K562 (cell line): ENCODE measurements at regions not wholly inside any gene's neighbourhood (a gene's known extent, or its start where the extent isn't known, plus 50 kb on each side); places are given as distances from the start of the nearest gene placed in this dataset.

Experiments
- ATAC-seq: fragments of 200-7000 bp; cut with Tn5 transposase; 3 replicates; pipeline ENCODE4 v1.9.1; 2020; ENCODE audit warnings: moderate library complexity
- BruUV-seq: library from RNA; stranded (reverse); fragments of 400-500 nt; replicated peaks from 2 replicates; lab custom pipeline; 2021; lab: Mats Ljungman, UMichigan
- CTCF ChIA-PET: fragments of 300-600 bp; formaldehyde crosslinking; extraction: SDS; loops from one replicate; lab custom pipeline; 2021; ENCODE audit warnings: low intra/inter-chr PET ratio; lab: Yijun Ruan, JAX
- POLR2A ChIA-PET: fragments of 300-600, 350-650 bp; sonication (Branson Sonifier 250); formaldehyde crosslinking; extraction: SDS; loops from one replicate; lab custom pipeline; 2021; ENCODE audit warnings: antibody characterized with exemption, inconsistent platforms; lab: Yijun Ruan, JAX
- DNase-seq, 4 experiments: peaks; one replicate each; pipeline versions ENCODE4 v3.0.0 to v3.0.0-alpha.2; 2011 to 2018; ENCODE audit warnings: low spot score in 3 of 4, mixed read lengths in 3 of 4; ENCODE audit errors: extremely low read depth in 1 of 4
- FAIRE-seq: peaks from 2 replicates; lab custom pipeline; 2011; peaks lifted over from hg19 to GRCh38; lab: Jason Lieb, UNC
- H2AFZ ChIP-seq: 2 replicates; pipeline ENCODE4 v1.6.0; 2011; ENCODE audit warnings: low read depth, low read length, control low read depth, inconsistent platforms
- H3K27ac ChIP-seq: fragments of 200-600 bp; 3 replicates; pipeline ENCODE4 v1.8.0; 2011; ENCODE audit warnings: low read depth, mild to moderate bottlenecking, control low read depth, inconsistent platforms, low read length, moderate library complexity, mixed read lengths; ENCODE audit errors: extremely low read depth
- H3K27me3 ChIP-seq, 2 experiments: fragments of 300-600 bp in 1 of 2; 2 replicates in 1 of 2; 3 replicates in 1 of 2; pipeline versions ENCODE4 v1.6.0 to v1.8.0; 2011; ENCODE audit warnings: inconsistent platforms in 2 of 2, low read length in 2 of 2, mild to moderate bottlenecking in 1 of 2, mixed read lengths in 1 of 2, moderate library complexity in 1 of 2; ENCODE audit not compliant: control insufficient read depth in 2 of 2, insufficient read depth in 2 of 2
- H3K36me3 ChIP-seq: fragments of 300-600 bp; 3 replicates; pipeline ENCODE4 v1.8.0; 2011; ENCODE audit warnings: mild to moderate bottlenecking, low read length, inconsistent platforms; ENCODE audit not compliant: control insufficient read depth, insufficient read depth
- H3K4me1 ChIP-seq, 2 experiments: fragments of 200-600 bp in 1 of 2; replicated peaks in 1 of 2; 2 replicates in 1 of 2; 3 replicates in 1 of 2; pipeline versions ENCODE4 v1.5.1 to v1.8.0; 2011; ENCODE audit warnings: inconsistent platforms in 2 of 2, low read length in 2 of 2, mild to moderate bottlenecking in 1 of 2, mixed read lengths in 1 of 2, moderate library complexity in 1 of 2; ENCODE audit not compliant: control insufficient read depth in 2 of 2, insufficient read depth in 2 of 2
- H3K4me2 ChIP-seq: 2 replicates; pipeline ENCODE4 v1.6.1; 2011; ENCODE audit warnings: low read length, control low read depth, inconsistent platforms, mixed read lengths; ENCODE audit not compliant: insufficient read depth
- H3K4me3 ChIP-seq: fragments of 200-600 bp; sonication (generic), shearing (Covaris generic); 2 replicates; pipeline ENCODE4 v1.5.1; 2016; ENCODE audit warnings: control low read depth, inconsistent platforms
- H3K79me2 ChIP-seq: fragments of 200-600 bp; 3 replicates; pipeline ENCODE4 v1.8.0; 2011; ENCODE audit warnings: low read length, inconsistent platforms; ENCODE audit not compliant: control insufficient read depth, insufficient read depth
- H3K9ac ChIP-seq, 2 experiments: 2 replicates each; pipeline versions ENCODE4 v1.6.0 to v1.6.1; 2011; ENCODE audit warnings: low read depth in 2 of 2, low read length in 2 of 2, control low read depth in 1 of 2, inconsistent platforms in 1 of 2, mild to moderate bottlenecking in 1 of 2, mixed read lengths in 1 of 2; ENCODE audit not compliant: insufficient read depth in 1 of 2
- H3K9me1 ChIP-seq: one replicate; pipeline ENCODE4 v1.6.0; 2011; ENCODE audit warnings: inconsistent platforms, mild to moderate bottlenecking, low read length, moderate library complexity; ENCODE audit not compliant: control insufficient read depth, insufficient read depth
- H3K9me3 ChIP-seq: replicated peaks from 2 replicates; pipeline ENCODE4 v1.5.1; 2011; ENCODE audit warnings: low read depth, low read length, inconsistent platforms; ENCODE audit not compliant: control insufficient read depth, insufficient read depth
- H4K20me1 ChIP-seq: replicated peaks from 2 replicates; pipeline ENCODE4 v1.6.1; 2011; ENCODE audit warnings: low read length, inconsistent platforms, mixed read lengths; ENCODE audit not compliant: control insufficient read depth, insufficient read depth
- ESRRA ChIP-seq: fragments of 450-650 bp; IDR thresholded peaks from 2 replicates; pipeline ENCODE4 v1.6.1; 2014; ENCODE audit warnings: low read depth, mild to moderate bottlenecking, moderate library complexity, borderline replicate concordance
- POLR2A ChIP-seq: fragments of 450-650 bp; conservative IDR thresholded peaks from 2 replicates; pipeline ENCODE4 v1.6.1; 2016
- POLR2AphosphoS2 ChIP-seq: IDR thresholded peaks from 2 replicates; pipeline ENCODE4 v1.6.1; 2012; ENCODE audit warnings: low read length, improper control_type of control experiment
- POLR2AphosphoS5 ChIP-seq: IDR thresholded peaks from 2 replicates; pipeline ENCODE4 v1.6.1; 2011; ENCODE audit warnings: mild to moderate bottlenecking, low read depth, low read length, moderate library complexity; ENCODE audit not compliant: control insufficient read depth, insufficient read depth
- PRMT5 ChIP-seq: sonication (generic); formaldehyde crosslinking; IDR thresholded peaks from 2 replicates; pipeline ENCODE4 v1.5.0; 2020; ENCODE audit warnings: missing genetic modification reagents
- SLC30A9 ChIP-seq: fragments of 250-450 bp; sonication (Bioruptor Pico); IDR thresholded peaks from 2 replicates; pipeline ENCODE4 v1.8.0; 2022; ENCODE audit warnings: mild to moderate bottlenecking, moderate library complexity
- TBL1XR1 ChIP-seq, 2 experiments: IDR thresholded peaks; 2 replicates each; pipeline ENCODE4 v1.6.1; 2012; ENCODE audit warnings: improper control_type of control experiment in 2 of 2, low read length in 2 of 2, mild to moderate bottlenecking in 1 of 2
- TRIM25 ChIP-seq: fragments of 450-650 bp; IDR thresholded peaks from 2 replicates; pipeline ENCODE4 v1.7.0; 2016; ENCODE audit warnings: borderline replicate concordance
- ZBTB26 ChIP-seq: fragments of 450-650 bp; formaldehyde crosslinking; IDR thresholded peaks from 2 replicates; pipeline ENCODE4 v1.4.0; 2022; ENCODE audit warnings: missing genetic modification characterization
- ZC3H4 ChIP-seq: sonication (generic); formaldehyde crosslinking; IDR thresholded peaks from 2 replicates; pipeline ENCODE4 v1.9.0; 2021; ENCODE audit warnings: missing genetic modification reagents, borderline replicate concordance
- ZNF140 ChIP-seq: fragments of 250-450 bp; sonication (Bioruptor Pico); IDR thresholded peaks from 2 replicates; pipeline ENCODE4 v1.8.0; 2021; ENCODE audit warnings: moderate library complexity, mild to moderate bottlenecking, inconsistent platforms
- ZNF316 ChIP-seq: fragments of 450-650 bp; IDR thresholded peaks from 2 replicates; pipeline ENCODE4 v1.6.1; 2016
- ZNF407 ChIP-seq: fragments of 450-650 bp; IDR thresholded peaks from 2 replicates; pipeline ENCODE4 v1.6.1; 2016; ENCODE audit warnings: low read depth
- ZNF77 ChIP-seq: fragments of 250-450 bp; sonication (Bioruptor Pico); IDR thresholded peaks from 2 replicates; pipeline ENCODE4 v1.5.0; 2020
- WGBS: fragments of 100-300 bp; shearing (Covaris generic); methylation state at CpG from one replicate; pipeline ENCODE4 v1.1.6; 2016; ENCODE audit warnings: low coverage, mixed read lengths; ENCODE audit not compliant: insufficient coverage; ENCODE audit errors: missing lambda C conversion rate; 5-methylcytosine and 5-hydroxymethylcytosine counted together
- in situ Hi-C: fragments of 300-500 bp; cut with MboI; formaldehyde crosslinking; loops from 4 replicates; pipeline ENCODE4 v1.15.0; 2018; ENCODE audit warnings: inconsistent platforms, mixed read lengths
- intact Hi-C: fragments of 100-400 bp; cut with micrococcal nuclease; formaldehyde crosslinking; loops from 2 replicates; pipeline ENCODE4 v1.14.2; 2022

GRCh38 chr7:153397459-153397858 is 637.9 kb downstream of the ACTR3B start:
- no peaks in the 10 kb centered on the region for H4K20me1 ChIP-seq
- intact Hi-C loops (no loop called here), in situ Hi-C loops (no loop called here)
- DNase-seq (no peak), FAIRE-seq (no peak), ATAC-seq (peak; percentile 6)
- H2AFZ ChIP-seq: no peak overlapping the region
- POLR2A ChIA-PET: interaction anchor here (0.8 to 1.4 kb wide), 5 partner anchors 8 to 1773 kb away, joined by 3 to 9 read pairs (median 4); no protein-coding TSS in a partner anchor
- H3K9ac ChIP-seq: no peak overlapping the region
- 71% methylated on average over 4 of the region's 4 CpGs for WGBS
- no peaks in the 10 kb centered on the region for H3K27me3 ChIP-seq
- H3K9me1 ChIP-seq: no peaks in the 10 kb centered on the region
- H3K4me1 ChIP-seq: peaks cover 0 to 3% of the 10 kb centered on the region in 2 experiments; a peak in 1 of 5 replicates
- H3K79me2 ChIP-seq: no peaks in the 10 kb centered on the region
- H3K27ac ChIP-seq: no peak overlapping the region
- no peaks in the 10 kb centered on the region for H3K9me3 ChIP-seq
- no peak overlapping the region for H3K4me3 ChIP-seq
- BruUV-seq: no TSS peak
- no peak overlapping the region for H3K4me2 ChIP-seq
- H3K36me3 ChIP-seq: peaks cover 79% of the 10 kb centered on the region
- CTCF ChIA-PET: no interaction called here
- no peak for TF ChIP-seq ZNF140 (CRISPR knock-in tag)
- TF ChIP-seq ZNF407: no peak
- no peak for TF ChIP-seq TRIM25
- TF ChIP-seq POLR2AphosphoS2: peak; percentile 57; the same call in 1 of the 2 replicates
- TF ChIP-seq ZNF316: no peak
- no peak for TF ChIP-seq SLC30A9 (CRISPR knock-in tag)
- peak; percentile 29; the same call in 1 of the 2 replicates for TF ChIP-seq POLR2A
- no peak for TF ChIP-seq ZC3H4 (CRISPR knock-in tag)
- peak; percentile 19; the same call in 1 of the 2 replicates for TF ChIP-seq ZBTB26 (CRISPR knock-in tag)
- no peak for TF ChIP-seq ESRRA
- no peak for TF ChIP-seq TBL1XR1 (IDR thresholded peaks at IDR 0.05; ENCODE audit: low read length in 2 of 2)
- no peak for TF ChIP-seq ZNF77
- peak; percentile 43; the same call in 1 of the 2 replicates for TF ChIP-seq POLR2AphosphoS5
- no peak for TF ChIP-seq PRMT5
